HG03378 (cell line): ENCODE measurements at regions not wholly inside any gene's neighbourhood (a gene's known extent, or its start where the extent isn't known, plus 50 kb on each side); places are given as distances from the start of the nearest gene placed in this dataset.
"Not testable (repeated sequence)": the region's sequence is repeated elsewhere in the genome, so short reads cannot be mapped to it uniquely, and the experiment has no call there.

ENCODE experiments used
- ATAC-seq: cut with Tn5 transposase; IDR thresholded peaks from one replicate; pipeline ENCODE4 v1.9.1; 2021; ENCODE audit warnings: mild to moderate bottlenecking, moderate library complexity; ENCODE audit not compliant: unreplicated experiment

DNA sequence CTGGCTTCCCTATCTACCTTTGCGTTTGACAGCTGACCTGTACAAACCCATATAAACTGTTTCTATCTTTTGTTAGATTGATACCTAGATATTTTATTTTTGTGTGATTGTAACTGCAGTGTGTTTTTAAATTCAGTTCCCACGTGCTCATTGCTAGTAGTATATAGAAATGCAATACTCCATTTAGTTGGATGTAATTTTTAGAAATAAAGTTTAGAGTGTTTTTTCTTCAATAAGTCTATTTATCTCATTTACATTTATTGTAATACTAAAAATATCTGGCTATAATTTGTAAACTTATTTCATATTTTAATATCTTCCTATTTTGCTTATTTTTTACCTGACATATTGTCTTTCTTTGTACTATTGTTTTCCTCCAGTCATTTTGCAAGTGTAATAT, 329.7 kb upstream of the ADARB2 start:
- ATAC-seq = no peak

DNA sequence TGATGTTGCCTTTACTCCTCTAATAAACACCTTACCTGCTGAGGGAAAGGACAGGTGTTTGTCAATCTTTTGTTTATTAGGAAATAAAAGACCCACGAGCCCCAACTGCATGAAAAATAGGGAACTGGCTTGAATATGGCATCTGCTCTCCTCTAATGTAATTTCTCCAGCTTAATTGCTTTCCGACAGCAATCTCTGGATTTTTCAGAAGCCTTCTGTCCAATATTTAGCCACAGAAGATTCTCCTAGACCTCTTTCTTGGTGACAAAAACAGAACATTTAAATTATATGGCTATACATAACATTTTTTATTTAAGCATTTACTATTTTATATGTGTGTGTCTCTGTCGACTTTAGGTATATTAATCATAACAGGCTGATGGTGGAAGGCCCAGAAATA, 317.4 kb upstream of the ADARB2 start:
- no peak for ATAC-seq

DNA sequence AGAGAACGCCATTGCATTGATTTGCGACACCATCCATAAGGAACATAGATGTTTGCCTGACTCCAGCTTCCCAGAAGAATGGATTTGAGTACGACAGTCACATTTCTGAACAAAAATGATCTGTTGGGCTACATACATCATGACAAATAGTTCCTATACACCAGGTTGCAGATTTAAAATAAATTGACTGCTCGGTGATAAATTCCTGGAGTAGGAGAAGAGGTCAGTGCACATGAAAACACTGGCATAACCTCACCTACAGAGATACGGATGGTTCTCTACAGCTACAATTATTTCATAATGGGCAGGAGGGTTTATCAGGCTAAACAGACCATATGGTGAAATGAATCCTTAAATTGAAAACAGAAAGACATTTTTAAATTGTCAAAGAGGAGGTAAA, 316.5 kb upstream of the ADARB2 start:
- ATAC-seq = no peak

DNA sequence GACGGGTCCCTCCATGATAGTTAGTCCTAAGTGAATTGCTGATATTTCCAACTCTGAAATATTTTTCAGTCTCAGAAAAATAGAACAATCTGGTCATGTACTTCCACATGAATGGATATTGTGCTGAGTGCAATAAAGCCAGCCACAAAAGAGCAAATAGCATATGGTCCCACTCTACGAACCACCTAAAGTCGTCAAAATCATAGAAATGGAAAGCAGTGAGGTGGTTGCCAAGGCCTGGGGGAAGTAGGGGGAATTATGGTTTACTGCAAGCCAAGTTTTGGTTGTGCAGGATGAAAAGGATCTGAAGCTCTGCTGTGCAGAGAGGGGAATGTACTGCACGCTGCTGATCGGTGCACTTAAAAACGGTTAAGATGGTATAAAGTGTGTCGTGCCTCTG, 313.8 kb upstream of the ADARB2 start:
- ATAC-seq = no peak

DNA sequence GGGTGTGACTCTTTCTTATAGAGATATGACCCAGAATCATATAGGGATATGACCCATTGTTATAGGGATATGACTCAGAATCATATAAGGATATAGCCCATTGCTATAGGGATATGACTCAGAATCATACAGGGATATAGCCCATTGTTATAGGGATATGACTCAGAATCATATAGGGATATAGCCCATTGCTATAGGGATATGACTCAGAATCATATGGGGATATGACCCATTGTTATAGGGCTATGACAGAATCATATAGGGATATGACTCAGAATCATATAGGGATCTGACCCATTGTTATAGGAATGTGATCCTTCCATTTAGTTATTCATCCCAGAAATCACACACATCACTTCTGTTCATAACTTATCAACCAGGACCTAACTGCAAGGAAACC, 312.2 kb upstream of the ADARB2 start:
- no peak for ATAC-seq

DNA sequence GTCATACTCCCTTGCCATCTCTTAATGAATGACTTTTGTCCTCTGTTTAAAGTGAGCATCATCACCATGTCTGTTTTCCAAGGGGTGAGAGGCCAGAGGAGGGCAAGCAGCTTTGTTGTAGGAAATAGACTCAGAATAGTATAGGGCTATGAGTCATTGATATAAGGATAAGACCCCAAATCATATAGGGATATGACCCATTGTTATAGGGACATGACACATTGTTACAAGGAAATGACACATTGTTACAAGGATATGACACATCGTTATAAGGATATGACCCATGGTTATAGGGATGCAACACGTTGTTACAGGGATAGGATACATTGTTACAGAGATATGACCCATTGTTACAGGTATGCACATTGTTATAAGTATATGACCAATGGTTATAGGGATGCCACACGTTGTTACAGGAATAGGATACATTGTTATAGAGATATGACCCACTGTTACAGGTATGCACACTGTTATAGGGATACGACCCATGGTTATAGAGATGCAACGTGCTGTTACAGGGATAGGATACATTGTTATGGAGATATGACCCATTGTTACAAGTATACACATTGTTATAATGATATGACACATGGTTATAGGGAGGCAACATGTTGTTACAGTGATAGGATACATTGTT, 311.1 kb upstream of the ADARB2 start:
- no peak for ATAC-seq

DNA sequence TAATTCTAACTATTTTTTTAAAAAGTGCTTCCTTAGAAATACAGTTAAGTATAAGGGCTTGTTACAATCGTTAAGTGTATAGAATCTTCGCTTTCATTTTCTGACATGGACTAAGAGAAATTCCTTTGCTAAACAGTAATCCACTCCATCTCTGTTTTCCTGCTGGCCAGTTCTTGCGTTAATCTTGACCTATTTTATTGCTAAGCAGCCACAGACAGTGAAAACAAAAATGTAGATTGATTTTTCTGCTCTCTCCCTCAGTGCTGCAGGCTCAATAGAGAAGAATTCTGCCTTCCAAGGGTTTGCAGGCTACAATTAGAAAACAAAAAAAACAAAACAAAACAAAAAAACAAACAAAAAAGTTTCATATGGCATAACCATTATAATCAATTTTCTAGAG, 310.4 kb upstream of the ADARB2 start:
- ATAC-seq = no peak

DNA sequence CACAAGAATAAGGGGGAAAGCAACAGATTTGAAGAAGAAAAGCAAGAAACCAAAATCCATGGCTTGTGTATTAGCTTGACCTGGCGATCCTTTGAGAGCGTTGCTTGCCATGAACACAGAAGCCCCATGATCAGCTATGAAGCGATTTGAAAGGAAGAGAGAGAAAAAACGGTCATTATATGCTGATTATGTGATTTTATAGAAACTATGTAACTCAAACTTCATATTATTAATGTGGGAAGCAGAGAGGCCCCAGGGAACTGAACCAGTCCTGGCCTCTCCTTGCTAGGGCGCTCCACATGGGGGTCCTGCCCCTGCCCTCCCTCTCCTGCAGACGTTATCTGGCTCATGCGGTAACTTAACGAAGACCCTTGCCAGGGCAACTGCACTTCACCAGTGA, 306.1 kb upstream of the ADARB2 start:
- ATAC-seq = no peak

DNA sequence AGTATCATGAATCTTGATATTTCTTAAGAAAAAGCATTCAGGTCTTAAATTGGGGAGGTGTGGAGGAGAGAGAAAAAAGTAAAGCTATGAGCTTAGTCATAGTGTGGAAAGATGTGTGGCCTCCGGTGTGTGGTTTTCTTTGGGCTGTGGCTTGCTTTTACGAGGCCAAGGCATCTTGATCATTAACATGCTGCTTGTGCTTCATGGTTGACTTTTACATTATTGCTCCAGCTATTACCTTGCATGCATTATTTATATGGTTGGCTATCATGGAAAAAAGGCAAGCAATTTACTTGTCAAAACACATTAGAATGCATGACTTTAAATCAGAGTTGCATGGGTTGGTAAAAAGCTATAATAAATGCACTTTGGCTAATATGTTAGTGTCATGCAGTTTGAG, 300.7 kb upstream of the ADARB2 start:
- ATAC-seq = no peak

DNA sequence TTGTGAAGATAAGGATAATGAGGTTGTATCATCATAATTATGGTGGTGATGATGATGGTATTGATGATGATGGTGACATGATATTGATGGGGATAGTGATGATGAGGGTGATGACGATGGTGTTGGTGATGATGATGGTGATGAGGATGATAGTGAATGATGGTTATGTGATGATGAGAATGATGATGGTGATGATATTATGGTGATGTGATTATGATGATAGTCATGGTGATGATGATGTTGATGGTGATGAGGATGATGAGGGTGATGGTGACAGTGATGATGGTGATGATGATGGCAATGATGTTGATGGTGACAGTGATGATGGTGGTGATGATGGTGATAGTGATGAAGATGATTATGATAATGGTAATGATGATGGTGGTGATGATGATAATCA, 299.9 kb upstream of the ADARB2 start:
- ATAC-seq = no peak

DNA sequence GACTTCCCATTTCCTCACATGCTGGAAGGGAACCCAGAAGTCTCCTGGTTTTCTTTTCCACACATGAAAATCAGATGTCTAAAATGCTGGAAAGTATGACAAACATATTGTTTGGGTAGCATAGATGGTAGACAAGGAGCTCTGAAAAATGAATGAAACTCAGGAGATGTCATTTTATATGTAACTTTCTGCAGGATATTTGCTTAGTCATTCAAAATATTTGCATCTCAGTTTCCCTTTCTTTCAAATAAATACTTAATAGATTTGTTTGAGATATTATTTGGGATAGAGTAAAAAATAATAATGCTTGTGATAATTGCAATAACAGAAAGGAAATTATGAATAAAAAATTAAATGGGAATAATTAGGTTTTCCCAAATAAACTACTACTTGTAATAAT, 298.9 kb upstream of the ADARB2 start:
- no peak for ATAC-seq

DNA sequence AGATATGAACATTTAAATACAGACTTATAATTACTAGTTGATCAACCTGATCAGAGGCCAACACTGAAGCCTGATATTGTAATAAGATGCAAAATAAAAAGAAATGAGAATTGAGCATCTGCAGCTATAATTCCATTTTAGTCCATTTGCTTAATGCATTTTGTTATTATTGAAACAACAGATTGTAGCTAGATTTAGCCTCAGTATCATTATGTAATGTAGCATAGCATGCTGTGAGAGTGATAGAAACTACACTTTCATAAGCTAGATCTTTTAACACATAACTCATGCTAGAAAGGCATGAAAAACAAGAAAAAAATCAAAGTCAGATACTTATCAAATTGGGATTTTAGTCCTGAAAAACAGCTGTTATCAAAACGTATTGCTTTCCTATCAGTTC, 292.7 kb upstream of the ADARB2 start:
- ATAC-seq = no peak

DNA sequence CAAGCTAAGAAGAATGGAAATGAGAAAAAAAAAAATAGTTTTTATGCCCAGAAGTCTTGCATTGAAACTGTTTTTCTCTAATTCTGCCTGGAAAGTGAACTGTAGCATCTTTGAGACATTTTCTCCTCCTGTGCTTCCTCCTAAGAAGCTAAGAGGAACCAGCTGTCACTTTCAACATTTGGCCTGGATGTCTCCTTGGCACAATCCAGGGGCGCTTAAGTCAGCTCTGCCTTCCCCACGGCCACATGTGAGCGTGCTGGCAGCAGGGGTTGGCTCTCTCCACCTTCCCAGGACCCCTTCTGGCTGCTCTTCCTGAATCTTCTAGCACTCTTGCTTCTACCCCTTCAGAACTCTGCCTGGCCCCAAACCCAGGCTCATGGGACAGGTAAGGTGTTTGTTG, 289.6 kb upstream of the ADARB2 start:
- ATAC-seq = no peak

DNA sequence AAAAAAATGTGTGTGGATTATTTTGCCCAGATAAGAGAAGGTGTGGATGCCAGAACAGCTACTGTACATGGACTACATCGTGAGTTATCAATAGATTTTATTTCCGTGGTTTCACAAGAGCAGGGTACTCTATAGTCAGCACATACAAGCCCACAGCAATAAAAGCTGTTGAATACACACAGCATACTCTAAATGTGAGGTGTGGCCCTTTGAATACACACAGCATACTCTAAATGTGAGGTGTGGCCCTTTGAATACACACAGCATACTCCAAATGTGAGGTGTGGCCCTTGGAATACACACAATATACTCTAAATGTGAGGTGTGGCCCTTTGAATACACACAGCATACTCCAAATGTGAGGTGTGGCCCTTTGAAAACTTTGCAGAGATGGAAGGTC, 287.4 kb upstream of the ADARB2 start:
- not testable (repeated sequence) for ATAC-seq

DNA sequence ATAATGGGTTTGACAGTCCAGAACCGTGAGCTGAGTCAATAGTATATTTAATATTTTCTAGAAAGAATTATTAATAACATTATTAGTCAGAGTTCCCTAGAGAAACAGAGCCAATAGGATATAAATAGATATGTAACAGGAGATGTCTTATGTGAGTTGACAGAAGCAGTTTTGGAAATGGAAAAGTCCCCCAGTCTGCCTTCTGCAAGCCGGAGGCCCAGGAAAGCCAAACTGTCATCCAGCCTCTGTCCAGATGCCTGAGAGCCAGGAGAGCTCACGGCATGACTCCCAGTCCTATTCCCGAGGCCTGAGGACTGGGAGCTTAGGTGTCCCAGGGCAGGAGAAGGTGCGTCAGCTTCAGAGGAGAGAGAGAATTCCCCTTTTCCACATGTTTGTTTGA, 286.4 kb upstream of the ADARB2 start:
- no peak for ATAC-seq

DNA sequence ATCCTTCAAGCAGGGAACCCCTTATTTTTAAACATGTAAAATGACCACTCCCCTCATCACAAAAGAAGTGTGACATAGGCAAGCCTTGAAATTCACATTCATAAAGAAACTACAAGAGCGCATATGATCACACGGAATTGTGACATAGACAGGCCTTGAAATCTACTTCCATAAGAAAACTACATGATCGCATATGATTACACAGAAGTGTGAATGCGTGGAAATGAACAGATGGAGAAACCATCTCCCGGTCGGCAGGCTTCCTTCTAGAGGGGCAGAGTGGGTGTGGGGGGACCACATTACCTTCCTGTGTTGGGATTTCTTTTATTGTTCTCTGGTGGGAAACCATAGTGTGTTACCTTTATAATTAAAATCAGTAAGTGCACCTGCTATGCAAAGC, 285.1 kb upstream of the ADARB2 start:
- no peak for ATAC-seq

DNA sequence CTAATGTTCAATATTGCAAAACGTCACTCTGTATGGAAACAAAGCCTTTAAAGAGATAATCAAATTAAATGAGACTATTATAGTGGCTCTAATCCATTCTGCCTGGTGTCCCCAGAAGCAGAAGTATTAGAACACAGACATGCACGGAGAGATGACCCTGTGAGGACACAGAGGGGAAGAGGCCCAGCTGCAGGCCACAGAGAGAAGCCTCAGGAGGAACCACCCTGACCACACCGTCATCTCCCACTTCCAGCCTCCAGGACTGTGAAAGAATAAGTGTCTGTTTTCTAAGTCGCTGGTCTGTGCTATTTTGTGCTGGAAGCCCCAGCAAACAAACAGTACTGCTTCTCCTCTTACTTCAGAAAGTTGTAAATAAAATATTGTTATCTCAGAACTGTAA, 283.5 kb upstream of the ADARB2 start:
- no peak for ATAC-seq

DNA sequence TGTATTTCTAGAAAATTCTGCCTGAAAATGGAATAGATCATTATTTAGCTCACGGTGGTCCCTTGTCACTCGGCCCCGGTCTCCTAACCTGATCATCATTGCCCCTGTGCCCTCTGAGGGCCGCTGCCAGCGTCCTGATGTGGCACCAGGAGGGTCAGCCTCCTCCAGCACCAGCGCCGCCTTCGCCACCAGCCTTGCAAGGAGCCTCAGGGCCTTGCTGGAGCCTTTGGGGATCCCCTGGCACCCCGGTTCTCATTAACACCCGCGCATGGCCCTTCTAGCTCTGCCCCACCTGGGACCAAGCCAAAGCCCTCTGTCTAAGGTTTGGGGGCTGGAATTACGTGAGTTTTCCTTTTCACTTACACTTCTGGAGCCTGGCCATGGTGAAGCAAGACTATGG, 282.5 kb upstream of the ADARB2 start:
- ATAC-seq = no peak

DNA sequence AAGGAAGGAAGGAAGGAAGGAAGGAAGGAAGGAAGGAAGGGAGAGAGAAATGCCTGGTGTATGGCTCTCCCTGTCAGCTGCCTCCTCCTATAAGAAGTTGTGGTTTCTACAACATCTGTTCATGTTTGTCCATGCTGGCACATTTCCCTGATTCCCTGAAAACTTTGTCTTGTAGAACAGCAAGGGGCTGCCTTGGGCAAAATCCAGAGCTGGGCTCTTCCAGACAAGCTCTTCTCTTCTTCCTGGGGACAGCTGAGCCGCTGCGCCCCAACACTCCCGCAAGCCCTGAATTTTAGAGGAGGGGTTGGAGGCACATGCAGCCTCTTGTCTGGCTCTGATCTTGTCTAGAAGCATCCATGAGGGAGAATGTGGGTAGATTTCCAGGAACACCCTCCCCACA, 282.0 kb upstream of the ADARB2 start:
- no peak for ATAC-seq

DNA sequence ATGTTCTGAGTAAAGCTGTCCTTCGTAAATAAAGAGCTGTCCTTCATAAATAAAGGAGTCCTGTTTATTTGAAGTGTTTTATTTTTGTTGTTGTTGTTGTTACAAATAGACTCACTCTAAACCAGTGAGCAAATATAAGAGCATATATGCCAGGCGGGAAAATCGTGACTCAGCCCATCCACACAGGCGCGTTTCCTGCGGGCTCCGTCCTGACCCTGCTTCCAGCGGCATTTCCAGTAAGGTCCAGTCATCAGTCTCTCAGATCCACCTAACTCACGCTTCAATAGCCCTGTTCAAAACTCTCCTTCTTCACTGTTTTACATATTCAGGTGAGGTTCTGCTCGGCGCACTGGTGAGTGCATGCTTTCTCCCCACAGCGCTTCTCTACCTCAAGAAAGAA, 277.2 kb upstream of the ADARB2 start:
- no peak for ATAC-seq

DNA sequence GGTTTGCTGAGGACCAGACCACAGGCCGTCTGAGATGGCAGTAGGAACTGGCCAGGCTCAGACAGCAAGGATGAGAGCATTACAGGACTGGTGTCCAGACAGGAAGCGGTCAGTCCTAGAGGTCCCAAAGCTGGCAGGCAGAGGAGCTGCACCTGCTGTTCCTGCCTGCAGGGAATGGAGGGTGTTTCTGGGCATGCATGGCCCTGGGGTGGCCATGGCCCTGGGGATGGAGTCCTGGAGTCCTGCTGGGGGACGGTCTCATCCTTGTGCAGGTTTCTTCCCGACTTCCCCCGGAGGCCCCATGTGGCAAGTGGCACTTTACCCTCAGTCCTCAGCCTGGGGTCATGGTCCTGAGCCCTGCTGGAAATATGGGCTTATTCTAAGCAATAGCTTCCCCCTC, 274.9 kb upstream of the ADARB2 start:
- no peak for ATAC-seq

DNA sequence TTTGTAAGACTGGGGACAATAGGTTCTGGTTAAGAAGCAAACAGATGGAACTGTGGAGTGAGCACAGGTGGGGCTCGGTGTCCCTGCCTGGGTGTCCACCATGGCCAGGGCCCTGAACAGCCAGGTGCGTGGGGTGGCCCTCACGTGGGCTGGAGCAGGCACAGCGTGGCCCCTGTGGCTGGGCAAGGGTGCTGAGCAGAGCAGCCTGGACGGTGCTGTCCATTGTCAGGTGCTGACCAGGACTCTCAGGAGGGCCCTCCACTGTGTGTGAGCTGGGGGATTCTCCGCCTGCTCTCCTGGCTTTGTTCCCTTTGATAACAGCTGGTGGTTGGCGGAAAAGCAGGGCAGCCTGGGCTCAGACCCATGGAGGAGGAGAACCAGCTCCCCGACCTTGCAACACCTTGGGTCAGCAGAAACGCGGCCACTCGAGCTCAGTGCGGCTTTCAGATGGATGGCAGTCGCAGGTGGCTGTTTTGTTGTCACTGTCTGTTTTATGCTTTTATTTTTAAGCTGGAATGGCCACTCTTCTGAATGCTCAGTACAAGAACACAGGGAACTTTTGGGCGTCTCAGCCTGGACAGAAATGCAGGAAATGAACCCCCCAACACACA, 273.9 kb upstream of the ADARB2 start:
- no peak for ATAC-seq

DNA sequence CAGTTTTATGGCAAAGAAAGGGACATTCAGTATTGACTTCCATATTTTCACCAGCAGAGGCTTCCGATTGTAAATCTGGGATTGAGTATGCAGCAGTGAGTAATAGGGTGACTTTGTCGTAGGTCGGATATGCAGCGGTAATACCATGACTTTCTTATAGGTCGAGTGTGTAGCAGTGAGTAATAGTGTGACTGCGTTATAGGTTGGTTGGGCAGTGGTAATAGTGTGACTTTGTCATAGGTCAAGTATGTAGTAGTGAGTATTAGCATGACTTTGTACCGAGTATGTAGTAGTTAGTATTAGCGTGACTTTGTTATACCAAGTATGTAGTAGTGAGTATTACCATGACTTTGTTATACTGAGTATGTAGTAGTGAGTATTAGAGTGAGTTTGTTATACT, 268.2 kb upstream of the ADARB2 start:
- no peak for ATAC-seq
